Thyroid gland (tissue), 4 donors: ENCODE measurements at regions not wholly inside any gene's neighbourhood (a gene's known extent, or its start where the extent isn't known, plus 50 kb on each side); places are given as distances from the start of the nearest gene placed in this dataset.

ENCODE experiments used
- CTCF ChIP-seq, 6 experiments: fragments of 200-600 bp in 3 of 6; fragments of 450-650 bp in 3 of 6; sonication (generic) in 3 of 6; IDR thresholded peaks; one replicate each; pipeline ENCODE4 v1.5.1; 2016 to 2019; ENCODE audit warnings: antibody characterized with exemption in 6 of 6, mild to moderate bottlenecking in 2 of 6, inconsistent platforms in 1 of 6, moderate library complexity in 1 of 6
- POLR2A ChIP-seq, 2 donors: fragments of 450-650 bp; IDR thresholded peaks; one replicate each; pipeline ENCODE4 v1.6.1; 2017; ENCODE audit warnings: antibody characterized with exemption in 2 of 2, mild to moderate bottlenecking in 2 of 2, moderate library complexity in 1 of 2

- TF ChIP-seq CTCF (IDR thresholded peaks at IDR 0.05), result no peak
- TF ChIP-seq POLR2A (IDR thresholded peaks at IDR 0.05), result no peak
Observed at GRCh38 chr4:171759274-171759673, 53.9 kb upstream of the GALNTL6 start.
